NCI-H446 (cell line): ENCODE measurements at regions not wholly inside any gene's neighbourhood (a gene's known extent, or its start where the extent isn't known, plus 50 kb on each side); places are given as distances from the start of the nearest gene placed in this dataset.
"Not testable (repeated sequence)": the region's sequence is repeated elsewhere in the genome, so short reads cannot be mapped to it uniquely, and the experiment has no call there.

ENCODE experiments used
- DNase-seq, 2 experiments: peaks; one replicate each; lab custom pipeline; 2025; lab: John Stamatoyannopoulos, UW

DNA sequence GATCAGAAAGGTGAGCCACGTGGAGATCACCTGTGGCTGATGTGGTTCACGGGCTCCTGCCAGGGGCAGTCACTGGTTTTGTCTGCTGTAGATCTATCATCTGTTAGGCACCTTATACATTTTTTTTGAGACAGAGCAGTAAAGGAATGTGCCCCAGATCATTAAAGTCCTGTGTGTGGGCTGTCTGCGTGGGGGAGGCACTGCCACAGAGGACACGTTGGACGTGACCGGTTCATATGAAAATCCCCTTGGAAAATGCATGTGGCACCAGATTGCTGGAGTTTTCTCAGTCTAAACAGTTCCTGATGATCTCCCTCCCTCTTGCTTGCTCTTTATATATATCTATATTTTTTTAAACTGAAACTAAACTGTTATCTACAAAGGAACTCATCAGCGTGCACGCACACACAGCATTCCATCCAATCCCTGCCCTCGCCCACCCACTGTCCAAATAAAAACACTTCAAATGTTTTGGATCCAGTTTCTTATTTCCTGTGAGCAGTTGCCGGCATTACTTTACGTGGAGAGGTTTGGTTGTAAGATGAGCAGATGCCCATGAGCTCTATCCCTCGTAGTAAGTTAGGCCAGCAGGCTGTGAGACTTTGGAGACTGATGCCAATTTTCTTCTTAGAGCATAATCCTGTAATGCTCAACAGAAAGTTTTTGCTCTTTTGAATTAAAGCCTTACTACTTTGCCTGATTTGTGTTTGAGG is 161.6 kb upstream of the EXOC2 start:
- DNase-seq = no peak

- DNase-seq = not testable (repeated sequence)
These were observed 159.3 kb upstream of the EXOC2 start for GRCh38 chr6:852216-852615.

DNA sequence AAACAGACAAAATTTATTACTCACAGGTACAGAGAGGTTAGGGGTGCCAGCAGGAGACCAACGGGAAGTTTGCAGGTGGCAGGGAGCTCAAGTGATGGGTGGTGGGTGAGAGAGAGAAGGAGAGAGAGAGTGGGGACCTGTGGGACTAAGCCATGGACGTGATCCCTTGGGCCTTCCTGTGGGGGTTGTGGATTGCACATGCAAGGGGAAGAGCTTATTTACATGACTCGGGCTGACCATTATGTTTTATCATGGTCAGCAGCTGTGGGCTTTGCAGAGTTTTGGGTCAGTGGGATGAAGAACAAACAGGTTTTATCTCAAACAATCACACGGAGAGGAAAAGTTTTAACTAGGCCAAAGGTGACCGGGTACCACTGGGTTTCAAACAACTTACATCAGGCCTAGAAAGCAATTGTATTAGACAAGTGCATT is 156.2 kb upstream of the EXOC2 start:
- no peak for DNase-seq

- DNase-seq = no peak
These were observed 152.6 kb upstream of the EXOC2 start for GRCh38 chr6:845566-845965.

DNA sequence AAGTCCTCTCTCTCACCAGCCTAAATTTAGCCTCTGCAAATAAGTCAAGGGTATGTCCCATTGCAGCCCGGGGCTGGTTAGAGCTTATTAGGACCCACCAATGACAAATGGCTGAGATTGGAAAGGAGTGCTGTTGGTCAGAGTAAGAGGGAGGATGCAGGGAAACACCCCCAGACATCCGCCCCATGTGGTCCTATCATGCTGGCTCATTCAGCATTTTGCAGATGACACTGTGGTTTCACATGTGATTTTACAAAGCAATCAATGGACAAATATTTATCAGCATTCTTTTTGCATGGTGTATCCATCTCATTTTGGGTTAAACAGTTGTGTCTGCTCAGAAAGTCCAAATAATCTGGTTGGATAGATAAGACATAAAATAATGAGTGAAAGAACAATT is 152.2 kb upstream of the EXOC2 start:
- no peak for DNase-seq

DNA sequence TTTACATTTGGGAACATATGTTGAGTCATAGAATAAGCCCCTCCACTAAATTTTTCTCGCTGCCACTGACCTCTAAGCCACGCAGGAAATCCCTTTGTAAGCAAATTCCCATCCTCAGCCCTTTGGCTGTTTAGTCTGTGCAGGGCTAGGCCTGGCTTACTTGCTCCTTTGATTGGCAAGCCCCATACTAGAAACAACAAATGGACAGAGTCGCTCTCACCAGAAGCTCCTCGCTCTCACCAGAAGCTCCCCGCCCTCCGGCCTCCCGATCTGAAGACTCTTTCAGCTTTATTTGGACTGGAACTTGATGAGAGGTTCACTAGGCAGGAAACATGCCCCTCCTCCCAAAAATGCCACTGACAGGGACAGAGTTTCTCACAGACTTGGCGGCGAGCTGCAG is 149.2 kb upstream of the EXOC2 start:
- DNase-seq = no peak

GRCh38 chr6:841569-841968 is 148.6 kb upstream of the EXOC2 start:
- DNase-seq = no peak

DNA sequence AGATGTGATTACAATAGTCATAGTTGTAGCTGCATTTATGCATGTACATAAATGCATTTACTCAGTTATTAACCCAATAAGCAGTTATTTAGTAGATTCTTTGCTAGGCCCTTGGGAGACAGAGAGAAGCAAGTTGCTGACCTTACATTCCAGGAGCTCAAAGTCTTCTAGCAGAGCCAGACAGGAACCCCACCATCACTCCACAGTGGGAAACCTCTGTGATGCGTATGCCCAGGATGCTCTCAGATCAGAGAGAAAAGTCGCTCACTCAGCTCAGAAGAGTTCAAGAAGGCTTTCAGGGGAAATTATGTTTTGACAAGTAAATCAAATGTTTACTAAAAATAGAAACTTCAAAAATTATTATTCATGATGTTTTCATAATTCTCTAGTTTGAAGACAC is 146.3 kb upstream of the EXOC2 start:
- no peak for DNase-seq

DNA sequence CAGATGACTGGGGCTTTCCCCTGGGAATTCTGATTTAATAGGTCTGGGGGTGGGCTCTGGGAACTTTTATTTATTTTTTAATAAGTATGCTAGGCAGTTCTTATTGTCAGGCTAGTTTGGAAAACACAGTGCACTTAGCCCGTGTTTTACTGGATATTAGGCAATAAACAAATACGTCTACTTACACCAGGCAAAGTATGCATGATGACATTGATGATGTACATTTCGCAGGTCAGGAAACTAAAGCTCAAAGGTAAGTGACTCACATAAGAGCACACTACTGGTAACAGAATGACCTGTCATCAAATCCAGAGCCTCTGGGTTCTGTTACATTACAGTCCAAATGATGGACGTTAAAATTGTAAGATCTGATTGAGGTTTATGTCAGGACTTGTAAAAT is 144.4 kb upstream of the EXOC2 start:
- DNase-seq = no peak

GRCh38 chr6:836276-836853 is 143.4 kb upstream of the EXOC2 start:
- DNase-seq = no peak

GRCh38 chr6:835476-836160 is 142.7 kb upstream of the EXOC2 start:
- DNase-seq = no peak

GRCh38 chr6:834866-835265 is 141.9 kb upstream of the EXOC2 start:
- DNase-seq = no peak

GRCh38 chr6:834190-834589 is 141.3 kb upstream of the EXOC2 start:
- no peak for DNase-seq

DNA sequence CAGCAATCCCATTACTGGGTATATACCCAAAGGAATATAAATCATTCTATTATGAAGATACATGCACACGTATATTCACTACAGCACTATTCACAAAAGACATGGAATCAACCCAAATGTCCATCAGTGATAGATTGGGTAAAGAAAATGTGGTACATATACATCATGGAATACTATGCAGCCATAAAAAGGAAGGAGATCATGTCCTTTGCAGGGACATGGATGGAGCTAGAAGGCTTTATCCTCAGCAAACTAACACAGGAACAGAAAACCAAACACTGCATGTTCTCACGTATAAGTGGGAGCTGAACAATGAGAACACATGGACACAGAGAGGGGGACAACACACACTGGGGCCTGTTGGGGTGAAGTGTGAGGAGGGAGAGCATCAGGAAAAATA is 139.9 kb upstream of the EXOC2 start:
- not testable (repeated sequence) for DNase-seq

GRCh38 chr6:830667-831327 is 137.9 kb upstream of the EXOC2 start:
- DNase-seq = no peak

- DNase-seq = no peak
These were observed 136.7 kb upstream of the EXOC2 start for GRCh38 chr6:829656-830055.

DNA sequence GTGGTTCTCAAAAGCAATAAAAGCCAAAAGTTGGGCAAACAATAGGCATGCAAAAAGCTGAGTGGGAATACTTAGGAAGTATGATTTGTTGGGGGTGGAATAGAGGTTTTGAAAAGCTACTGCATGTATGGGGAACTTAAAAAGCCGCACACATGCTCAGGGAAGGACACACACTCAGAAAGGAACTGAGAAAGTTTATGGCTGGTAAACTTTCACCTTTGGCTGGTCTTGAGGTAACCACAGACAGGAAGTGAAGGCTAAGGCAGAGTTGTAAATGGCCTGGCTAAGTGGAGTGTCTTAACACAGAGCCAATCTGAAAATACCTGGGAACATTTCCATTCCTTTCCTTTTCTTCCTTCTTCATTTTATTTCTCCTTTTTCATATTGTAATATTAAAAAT is 134.5 kb upstream of the EXOC2 start:
- DNase-seq = no peak

- DNase-seq = no peak
These were observed 126.2 kb upstream of the EXOC2 start for GRCh38 chr6:819122-819521.

- no peak for DNase-seq
These were observed 125.3 kb upstream of the EXOC2 start for GRCh38 chr6:818196-818595.

DNA sequence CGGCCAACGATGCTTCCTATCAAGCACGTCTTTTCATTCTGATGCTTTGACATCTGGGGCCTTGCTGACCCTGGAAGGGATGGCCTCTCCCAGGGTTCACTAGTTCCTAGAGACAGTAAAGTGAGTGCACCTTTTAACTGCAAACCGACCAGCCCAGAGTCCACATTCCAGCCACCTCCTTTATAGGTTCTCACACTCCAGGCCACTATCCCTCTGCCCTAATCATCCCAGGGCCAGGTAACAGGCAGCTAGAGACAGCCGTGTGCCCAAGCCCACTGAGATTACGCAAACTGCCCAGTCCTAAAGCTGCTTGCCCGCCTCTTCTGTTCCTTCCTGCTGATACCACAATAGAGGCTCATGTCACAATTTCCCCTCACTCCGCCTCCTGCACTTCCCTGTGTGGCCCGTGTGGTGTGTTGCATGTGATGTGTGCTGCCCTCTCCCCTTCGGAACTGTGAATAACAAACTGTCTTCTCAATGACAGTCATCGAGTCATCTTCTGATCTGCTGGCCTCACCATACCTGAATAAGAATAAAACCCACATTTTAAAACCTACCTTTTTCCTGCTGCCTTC is 123.7 kb upstream of the EXOC2 start:
- no peak for DNase-seq

DNA sequence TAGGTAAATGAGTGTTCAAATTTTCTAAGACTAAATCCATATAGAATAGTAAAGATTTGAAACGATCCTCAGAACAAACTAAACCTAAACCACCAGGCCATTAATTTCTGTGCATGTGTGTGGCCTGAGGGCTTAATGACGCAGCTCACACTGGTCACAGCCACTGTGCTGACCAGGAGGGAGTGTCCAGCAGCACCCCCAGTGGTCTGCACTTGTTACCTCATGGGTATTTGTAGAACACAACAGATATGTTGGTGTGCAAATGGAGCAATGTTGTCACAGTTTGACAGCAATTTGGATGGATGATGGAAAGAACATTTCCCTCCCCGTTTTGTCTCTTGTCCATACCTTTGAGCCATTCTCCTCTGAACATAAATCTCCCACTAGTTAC is 122.4 kb upstream of the EXOC2 start:
- no peak for DNase-seq
